Naive thymus-derived CD4-positive, alpha-beta T cell (primary cell): ENCODE measurements at regions not wholly inside any gene's neighbourhood (a gene's known extent, or its start where the extent isn't known, plus 50 kb on each side); places are given as distances from the start of the nearest gene placed in this dataset.
"Not testable (repeated sequence)": the region's sequence is repeated elsewhere in the genome, so short reads cannot be mapped to it uniquely, and the experiment has no call there.

ENCODE experiments used
- ATAC-seq: fragments of 150-1000 bp; cut with Tn5 transposase; 2 replicates; pipeline ENCODE4 v1.10.0; 2021; ENCODE audit warnings: mild to moderate bottlenecking, moderate library complexity
- CTCF ChIA-PET: fragments of 350-600 bp; sonication (Branson Sonifier 250); formaldehyde crosslinking; loops from one replicate; lab custom pipeline; 2021; ENCODE audit warnings: antibody characterized with exemption; lab: Charles Lee
- POLR2A ChIA-PET: fragments of 350-600 bp; sonication (Branson Sonifier 250); formaldehyde crosslinking; loops from one replicate; lab custom pipeline; 2021; ENCODE audit warnings: antibody characterized with exemption, inconsistent platforms; lab: Charles Lee
- DNase-seq, 9 donors: peaks; one replicate each; pipeline versions ENCODE4 v3.0.0 to v3.0.0-alpha.2; 2020 to 2022; ENCODE audit warnings: mixed read lengths in 1 of 9
- H3K27ac ChIP-seq: one replicate; pipeline ENCODE4 v1.7.0; 2013; ENCODE audit warnings: mild to moderate bottlenecking, low read depth, low read length, moderate library complexity
- H3K27me3 ChIP-seq, 2 donors: one replicate each; pipeline ENCODE4 v1.7.0; 2013; ENCODE audit warnings: low read length in 2 of 2, mild to moderate bottlenecking in 2 of 2, moderate library complexity in 2 of 2; ENCODE audit not compliant: control insufficient read depth in 2 of 2, insufficient read depth in 2 of 2
- H3K36me3 ChIP-seq, 3 experiments: 1 replicate in 2 of 3; 2 replicates in 1 of 3; pipeline ENCODE4 v1.7.0; 2013; ENCODE audit warnings: low read length in 3 of 3, mild to moderate bottlenecking in 3 of 3, moderate library complexity in 1 of 3; ENCODE audit not compliant: insufficient read depth in 3 of 3, control insufficient read depth in 2 of 3
- H3K4me1 ChIP-seq, 2 donors: one replicate each; pipeline ENCODE4 v1.7.0; 2013; ENCODE audit warnings: low read length in 2 of 2, mild to moderate bottlenecking in 2 of 2, moderate library complexity in 1 of 2; ENCODE audit not compliant: control insufficient read depth in 2 of 2, insufficient read depth in 2 of 2
- H3K4me3 ChIP-seq: 2 replicates; pipeline ENCODE4 v1.7.0; 2013; ENCODE audit warnings: mild to moderate bottlenecking, low read length
- H3K9me3 ChIP-seq, 3 experiments: 1 replicate in 2 of 3; 2 replicates in 1 of 3; pipeline ENCODE4 v1.7.0; 2013; ENCODE audit warnings: low read length in 3 of 3; ENCODE audit not compliant: control insufficient read depth in 2 of 3
- H3K27ac Mint-ChIP-seq, 9 donors: one replicate each; pipeline ENCODE4 v1.8.0; 2020 to 2022; ENCODE audit warnings: mixed read lengths in 9 of 9, mild to moderate bottlenecking in 8 of 9, moderate library complexity in 5 of 9, inconsistent platforms in 2 of 9
- H3K27me3 Mint-ChIP-seq, 5 donors: one replicate each; pipeline ENCODE4 v1.8.0; 2021 to 2022; ENCODE audit warnings: mixed read lengths in 5 of 5, mild to moderate bottlenecking in 1 of 5
- H3K36me3 Mint-ChIP-seq, 5 donors: one replicate each; pipeline ENCODE4 v1.8.0; 2020 to 2022; ENCODE audit warnings: mixed read lengths in 5 of 5, mild to moderate bottlenecking in 3 of 5, inconsistent platforms in 1 of 5
- H3K4me1 Mint-ChIP-seq, 7 donors: one replicate each; pipeline ENCODE4 v1.8.0; 2020 to 2022; ENCODE audit warnings: mixed read lengths in 7 of 7, mild to moderate bottlenecking in 3 of 7, inconsistent platforms in 1 of 7
- H3K4me3 Mint-ChIP-seq, 10 donors: one replicate each; pipeline ENCODE4 v1.8.0; 2020 to 2022; ENCODE audit warnings: mild to moderate bottlenecking in 10 of 10, mixed read lengths in 10 of 10, moderate library complexity in 6 of 10, inconsistent platforms in 2 of 10
- H3K9me3 Mint-ChIP-seq, 11 donors: one replicate each; pipeline ENCODE4 v1.8.0; 2020 to 2022; ENCODE audit warnings: mixed read lengths in 11 of 11, mild to moderate bottlenecking in 4 of 11, inconsistent platforms in 1 of 11, moderate library complexity in 1 of 11
- intact Hi-C, 2 donors: fragments of 100-400 bp; cut with micrococcal nuclease; formaldehyde crosslinking; loops; one replicate each; pipeline ENCODE4 v1.15.1; 2023

GRCh38 chr4:53941331-53941730, 123.1 kb downstream of the CHIC2 start:
- H3K27ac ChIP-seq: no peak overlapping the region
- POLR2A ChIA-PET: no interaction called here
- H3K4me3 ChIP-seq: no peak overlapping the region
- Mint-ChIP-seq H3K27ac (no peak overlapping the region), H3K4me1 (no peaks in the 10 kb centered on the region), H3K4me3 (no peak overlapping the region), H3K9me3 (peaks cover 0 to 17% (median 7%) of the 10 kb centered on the region in 11 donors), H3K36me3 (peaks cover 0 to 9% (median 5%) of the 10 kb centered on the region in 5 donors), H3K27me3 (peaks cover 0 to 4% (median 0%) of the 10 kb centered on the region in 5 donors)
- CTCF ChIA-PET: no interaction called here
- H3K4me1 ChIP-seq: no peaks in the 10 kb centered on the region
- intact Hi-C loops: no loop called here
- no peaks in the 10 kb centered on the region for H3K36me3 ChIP-seq
- H3K27me3 ChIP-seq: no peaks in the 10 kb centered on the region
- no peak for DNase-seq
- H3K9me3 ChIP-seq: no peaks in the 10 kb centered on the region
- ATAC-seq: no peak

- H3K4me3 Mint-ChIP-seq, H3K27me3 Mint-ChIP-seq, H3K27me3 ChIP-seq, CTCF ChIA-PET, H3K36me3 ChIP-seq, H3K9me3 ChIP-seq, H3K4me1 ChIP-seq, H3K4me3 ChIP-seq, ATAC-seq, H3K27ac ChIP-seq, H3K4me1 Mint-ChIP-seq, DNase-seq, intact Hi-C loops, POLR2A ChIA-PET, H3K36me3 Mint-ChIP-seq: not testable (repeated sequence)
- Mint-ChIP-seq H3K9me3 (peaks cover 0 to 17% (median 7%) of the 10 kb centered on the region in 11 donors), H3K27ac (peak overlapping the region in 1 of 9 donors; percentile 18)
Measured at GRCh38 chr4:53939892-53940291, 124.5 kb downstream of the CHIC2 start.

GRCh38 chr4:53937918-53938317, 126.5 kb downstream of the CHIC2 start:
- no peak for ATAC-seq
- H3K4me3 Mint-ChIP-seq: no peak overlapping the region
- no peaks in the 10 kb centered on the region for H3K27me3 ChIP-seq
- intact Hi-C loops: no loop called here
- H3K9me3 Mint-ChIP-seq: peaks cover 0 to 17% (median 7%) of the 10 kb centered on the region in 11 donors
- peaks cover 0 to 9% (median 5%) of the 10 kb centered on the region in 5 donors for H3K36me3 Mint-ChIP-seq
- peak overlapping the region in 1 of 9 donors; percentile 1 for H3K27ac Mint-ChIP-seq
- no peaks in the 10 kb centered on the region for H3K4me1 ChIP-seq
- H3K4me3 ChIP-seq: no peak overlapping the region
- no peaks in the 10 kb centered on the region for H3K4me1 Mint-ChIP-seq
- H3K27ac ChIP-seq: no peak overlapping the region
- DNase-seq: no peak
- no peaks in the 10 kb centered on the region for H3K9me3 ChIP-seq
- H3K27me3 Mint-ChIP-seq: peaks cover under 1 to 6% (median 4%) of the 10 kb centered on the region in 5 donors
- CTCF ChIA-PET: no interaction called here
- POLR2A ChIA-PET: no interaction called here
- H3K36me3 ChIP-seq: no peaks in the 10 kb centered on the region

- no peaks in the 10 kb centered on the region for H3K27me3 ChIP-seq
- no peak for DNase-seq
- H3K9me3 ChIP-seq: no peaks in the 10 kb centered on the region
- no peak overlapping the region for H3K27ac ChIP-seq
- H3K4me1 Mint-ChIP-seq: no peaks in the 10 kb centered on the region
- H3K27me3 Mint-ChIP-seq: peaks cover 2 to 12% (median 6%) of the 10 kb centered on the region in 5 donors
- H3K4me3 ChIP-seq: no peak overlapping the region
- ChIA-PET POLR2A (no interaction called here), CTCF (no interaction called here)
- H3K4me3 Mint-ChIP-seq: no peak overlapping the region
- no peak overlapping the region for H3K27ac Mint-ChIP-seq
- intact Hi-C loops: no loop called here
- peaks cover 0 to 17% (median 7%) of the 10 kb centered on the region in 11 donors for H3K9me3 Mint-ChIP-seq
- H3K4me1 ChIP-seq: no peaks in the 10 kb centered on the region
- H3K36me3 ChIP-seq: no peaks in the 10 kb centered on the region
- peaks cover 0 to 9% (median 5%) of the 10 kb centered on the region in 5 donors for H3K36me3 Mint-ChIP-seq
- no peak for ATAC-seq
Measured at GRCh38 chr4:53937327-53937726, 127.1 kb downstream of the CHIC2 start.

DNA sequence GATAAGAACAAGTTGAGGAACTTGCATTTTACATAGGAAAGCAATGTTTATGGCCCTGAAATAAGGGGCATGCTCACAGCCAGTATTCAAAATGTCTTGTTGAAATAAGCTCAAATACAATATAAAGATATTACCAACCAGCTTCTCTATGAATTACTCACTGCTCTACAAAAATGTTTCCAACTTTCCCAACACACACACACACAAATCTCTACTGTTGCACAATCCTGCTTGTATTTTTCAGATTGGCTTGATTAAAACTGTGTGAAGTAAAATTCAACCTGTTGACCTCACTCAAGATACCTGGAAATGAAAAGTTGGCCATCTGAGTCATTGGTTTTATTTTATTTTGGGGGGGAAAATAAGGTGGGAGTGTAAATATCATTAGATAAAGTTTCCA, 128.6 kb downstream of the CHIC2 start:
- Histone ChIP-seq H3K36me3 (no peaks in the 10 kb centered on the region), H3K27me3 (no peaks in the 10 kb centered on the region), H3K4me1 (no peaks in the 10 kb centered on the region), H3K9me3 (no peaks in the 10 kb centered on the region), H3K27ac (no peak overlapping the region), H3K4me3 (no peak overlapping the region)
- Mint-ChIP-seq H3K27ac (no peak overlapping the region), H3K4me3 (no peak overlapping the region), H3K4me1 (no peaks in the 10 kb centered on the region), H3K27me3 (peaks cover 2 to 17% (median 11%) of the 10 kb centered on the region in 5 donors), H3K36me3 (peaks cover 0 to 9% (median 5%) of the 10 kb centered on the region in 5 donors), H3K9me3 (peaks cover 0 to 17% (median 7%) of the 10 kb centered on the region in 11 donors)
- no peak for DNase-seq
- ChIA-PET CTCF (no interaction called here), POLR2A (no interaction called here)
- no peak for ATAC-seq
- intact Hi-C loops: no loop called here

DNA sequence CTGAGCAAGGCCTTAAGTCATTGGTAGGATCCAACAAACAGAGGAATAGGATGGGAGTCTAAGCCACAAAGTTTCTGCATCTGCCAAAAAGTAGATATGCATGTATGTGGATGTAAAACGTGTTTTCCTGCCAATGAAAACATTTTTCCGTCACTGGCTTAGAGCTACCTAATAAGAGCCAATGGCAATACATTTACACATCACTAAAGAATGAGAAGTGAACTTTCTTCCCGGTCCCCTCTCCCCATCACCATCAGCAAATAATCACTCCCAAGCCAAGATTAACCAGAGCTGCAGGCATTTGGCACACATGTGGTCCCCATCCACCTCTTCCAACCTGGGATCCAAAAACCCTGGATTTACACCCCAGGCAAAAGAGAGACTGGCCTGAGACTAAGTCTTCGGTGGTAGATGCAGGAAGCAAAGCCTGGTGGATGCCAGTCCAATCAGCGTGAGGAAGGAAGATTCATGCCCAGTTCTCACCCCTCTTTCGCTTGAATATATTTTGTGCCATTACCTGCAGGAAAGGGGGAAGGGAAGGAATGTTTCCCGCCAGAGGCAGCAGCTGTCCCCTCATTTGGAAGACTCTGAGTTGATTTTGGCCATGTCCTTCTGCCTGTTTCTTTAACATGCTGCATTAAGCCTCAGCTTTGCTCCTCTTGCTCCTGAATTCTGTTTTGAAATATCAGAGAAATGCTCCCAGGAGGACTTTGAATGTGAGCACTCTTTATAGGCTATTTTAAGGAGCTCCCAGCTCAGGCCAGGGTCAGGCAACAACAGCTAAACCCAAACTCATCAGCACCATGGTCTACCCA, 131.4 kb downstream of the CHIC2 start:
- peaks cover 2 to 17% (median 11%) of the 10 kb centered on the region in 5 donors for H3K27me3 Mint-ChIP-seq
- DNase-seq (no peak), ATAC-seq (no peak)
- H3K27ac Mint-ChIP-seq: no peak overlapping the region
- H3K4me1 ChIP-seq: no peaks in the 10 kb centered on the region
- no peak overlapping the region for H3K4me3 Mint-ChIP-seq
- ChIA-PET CTCF (interaction anchor here (5.4 to 7.2 kb wide), 2 partner anchors 284 to 301 kb away, joined by 57 to 88 read pairs; no protein-coding TSS in a partner anchor), POLR2A (no interaction called here)
- no peaks in the 10 kb centered on the region for H3K9me3 ChIP-seq
- H3K36me3 ChIP-seq: no peaks in the 10 kb centered on the region
- no peak overlapping the region for H3K4me3 ChIP-seq
- no peak overlapping the region for H3K27ac ChIP-seq
- peaks cover 0 to 4% (median 0%) of the 10 kb centered on the region in 5 donors for H3K36me3 Mint-ChIP-seq
- intact Hi-C loops: loop anchor here (5.0 kb wide), 2 partner anchors 164 to 1556 kb away; no protein-coding TSS in a partner anchor
- H3K4me1 Mint-ChIP-seq: no peaks in the 10 kb centered on the region
- H3K27me3 ChIP-seq: no peaks in the 10 kb centered on the region
- peaks cover 0 to 2% (median 0%) of the 10 kb centered on the region in 11 donors for H3K9me3 Mint-ChIP-seq
